ENCODE measurements at regions not wholly inside any gene's neighbourhood (a gene's known extent, or its start where the extent isn't known, plus 50 kb on each side); places are given as distances from the start of the nearest gene placed in this dataset.
A peak's percentile ranks its signal among the peaks of the same experiment; 100 is the strongest.

DNA sequence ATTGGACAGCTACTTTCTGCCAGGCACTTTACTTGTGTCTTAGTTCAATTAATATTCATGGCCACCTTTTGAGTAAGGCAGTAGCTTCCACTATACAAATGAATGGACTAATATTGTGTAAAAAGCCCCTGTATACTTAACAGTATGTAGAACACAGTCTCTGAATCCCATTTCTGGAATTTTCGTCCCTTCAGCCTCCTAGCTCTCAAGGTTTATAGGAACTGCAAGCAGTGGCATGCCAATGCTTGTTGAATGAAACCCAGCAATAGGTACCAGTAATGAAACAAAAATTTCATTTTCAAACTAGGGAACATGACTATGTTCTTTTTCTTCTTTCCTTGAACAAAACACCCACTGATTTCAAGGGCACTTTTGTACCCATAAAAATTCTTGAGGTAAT, 361.6 kb downstream of the TDRD3 start:
- Mint-ChIP-seq H3K36me3 (no peaks in the 10 kb centered on the region), H3K4me3 (no peak overlapping the region), H3K27ac (no peak overlapping the region), H3K4me1 (no peaks in the 10 kb centered on the region), H3K9me3 (peaks cover 0 to 24% (median 8%) of the 10 kb centered on the region in 11 donors), H3K27me3 (no peaks in the 10 kb centered on the region)
- Histone ChIP-seq H3K4me3 (ENCODE audit: low read length) (no peak overlapping the region), H3K9me3 (ENCODE audit: control insufficient read depth in 2 of 3, low read length in 3 of 3) (no peaks in the 10 kb centered on the region), H3K36me3 (ENCODE audit: control insufficient read depth in 2 of 3, insufficient read depth in 3 of 3, low read length in 3 of 3) (no peaks in the 10 kb centered on the region), H3K4me1 (ENCODE audit: control insufficient read depth in 2 of 2, insufficient read depth in 2 of 2, low read length in 2 of 2) (no peaks in the 10 kb centered on the region), H3K27me3 (ENCODE audit: control insufficient read depth in 2 of 2, insufficient read depth in 2 of 2, low read length in 2 of 2) (no peaks in the 10 kb centered on the region), H3K27ac (ENCODE audit: low read depth, low read length) (no peak overlapping the region)
- intact Hi-C loops (cut with micrococcal nuclease), result no loop called here
- no peak for DNase-seq
- POLR2A ChIA-PET, result no interaction called here
- ATAC-seq, result no peak
- CTCF ChIA-PET, result no interaction called here

DNA sequence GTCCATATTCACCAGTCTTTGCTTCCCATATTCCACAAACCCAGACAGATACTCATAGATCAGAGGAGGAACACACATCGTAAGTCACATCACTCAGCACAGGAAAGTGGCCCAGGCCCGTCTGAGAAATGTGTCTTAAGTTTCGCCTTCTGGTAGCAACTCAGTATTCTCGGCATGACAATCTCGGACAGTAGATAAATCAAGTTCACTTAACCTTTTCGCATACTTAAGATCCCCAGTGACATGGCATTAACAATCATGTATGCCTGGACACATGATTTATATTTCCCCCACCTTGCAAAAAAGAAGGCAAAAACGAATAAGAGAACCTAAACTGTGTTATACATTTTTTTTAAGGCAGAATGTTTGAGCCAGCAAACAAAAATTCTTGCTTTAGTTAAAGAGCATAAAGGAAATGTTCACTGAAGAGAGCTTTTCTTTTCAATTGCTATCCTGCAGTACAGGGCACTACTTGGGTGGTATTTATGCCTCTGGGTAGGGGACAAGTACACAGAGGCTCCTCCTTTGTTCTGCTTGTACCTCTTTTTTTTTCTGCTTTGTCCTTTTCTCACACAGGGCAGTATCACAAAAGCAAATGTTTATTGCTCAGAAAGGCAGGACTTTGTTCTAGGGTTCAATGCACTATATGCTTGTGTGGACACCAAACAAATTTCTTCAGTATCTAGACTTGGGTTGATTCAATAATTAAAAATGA, 360.6 kb downstream of the TDRD3 start:
- Mint-ChIP-seq H3K27ac (no peak overlapping the region), H3K4me1 (no peaks in the 10 kb centered on the region), H3K36me3 (no peaks in the 10 kb centered on the region), H3K4me3 (no peak overlapping the region), H3K9me3 (peaks cover 0 to 14% (median 5%) of the 10 kb centered on the region in 11 donors), H3K27me3 (no peaks in the 10 kb centered on the region)
- ChIA-PET CTCF (no interaction called here), POLR2A (no interaction called here)
- no peaks in the 10 kb centered on the region for H3K27me3 ChIP-seq (ENCODE audit: control insufficient read depth in 2 of 2, insufficient read depth in 2 of 2, low read length in 2 of 2)
- intact Hi-C loops (cut with micrococcal nuclease), result no loop called here
- no peaks in the 10 kb centered on the region for H3K9me3 ChIP-seq (ENCODE audit: control insufficient read depth in 2 of 3, low read length in 3 of 3)
- no peak overlapping the region for H3K4me3 ChIP-seq (ENCODE audit: low read length)
- H3K27ac ChIP-seq (ENCODE audit: low read depth, low read length), result no peak overlapping the region
- ATAC-seq (no peak), DNase-seq (no peak)
- no peaks in the 10 kb centered on the region for H3K4me1 ChIP-seq (ENCODE audit: control insufficient read depth in 2 of 2, insufficient read depth in 2 of 2, low read length in 2 of 2)
- H3K36me3 ChIP-seq (ENCODE audit: control insufficient read depth in 2 of 3, insufficient read depth in 3 of 3, low read length in 3 of 3), result no peaks in the 10 kb centered on the region

DNA sequence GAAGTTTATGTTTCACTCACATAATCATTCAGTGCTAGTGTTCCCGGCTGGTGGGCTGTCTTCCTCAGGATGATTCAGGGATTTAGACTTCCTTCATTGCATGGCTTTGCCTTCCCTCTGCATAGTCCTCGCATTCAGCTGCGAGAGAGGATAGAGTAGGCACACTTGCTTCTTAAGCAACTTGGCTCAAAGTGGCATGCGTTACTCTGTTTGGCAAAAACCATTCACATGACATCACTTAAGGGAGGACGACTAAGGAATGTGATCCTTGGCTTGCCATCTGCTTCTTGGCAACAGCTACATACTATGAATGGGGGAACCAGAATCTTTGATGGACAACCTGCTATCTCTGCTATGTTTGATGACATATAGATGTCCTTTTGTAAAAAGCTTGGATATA, 359.3 kb downstream of the TDRD3 start:
- POLR2A ChIA-PET, result interaction anchor here (0.5 kb wide), 1 partner anchor 785 kb away, joined by 3 read pairs; no protein-coding TSS in a partner anchor

DNA sequence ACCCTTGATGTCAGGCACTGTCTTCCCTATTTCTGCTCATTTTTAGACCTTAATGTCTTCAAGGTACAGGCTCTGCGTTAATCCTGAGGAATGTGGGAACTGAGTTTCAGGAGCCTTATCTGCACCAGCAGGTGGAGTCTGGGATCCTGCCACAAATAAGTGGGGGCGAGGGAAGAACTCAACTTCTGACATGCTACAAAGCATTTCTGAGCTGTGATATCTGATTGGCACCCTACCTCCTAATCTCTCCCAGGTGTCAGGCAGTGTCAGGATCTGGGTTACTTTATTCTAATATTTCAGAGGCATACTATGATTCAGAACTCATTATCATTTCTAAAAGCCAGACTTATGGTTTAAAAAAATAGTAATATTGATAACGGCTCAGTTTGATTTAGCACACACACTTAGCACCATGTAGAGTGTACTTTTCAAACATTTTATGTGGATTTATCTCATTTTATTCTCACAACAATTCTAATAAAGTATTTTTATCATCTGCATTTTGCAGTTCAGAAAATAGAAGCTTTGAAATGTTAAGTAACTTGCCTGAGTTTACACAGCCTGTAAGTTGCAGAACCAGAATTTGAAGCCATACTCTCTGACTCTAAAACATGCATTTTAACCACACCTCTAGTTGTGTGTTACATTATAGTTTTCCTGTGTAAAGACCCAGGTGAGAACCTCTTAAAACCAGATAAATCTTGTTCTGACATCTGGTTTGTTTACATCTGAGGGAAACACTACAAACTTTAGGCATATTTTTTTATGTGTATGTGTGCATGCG, 358.6 kb downstream of the TDRD3 start:
- intact Hi-C loops (cut with micrococcal nuclease), result no loop called here
- peaks cover 0 to 7% (median 4%) of the 10 kb centered on the region in 11 donors for H3K9me3 Mint-ChIP-seq
- no peak overlapping the region for H3K4me3 Mint-ChIP-seq
- H3K36me3 Mint-ChIP-seq, result no peaks in the 10 kb centered on the region
- Histone ChIP-seq H3K4me3 (ENCODE audit: low read length) (no peak overlapping the region), H3K36me3 (ENCODE audit: control insufficient read depth in 2 of 3, insufficient read depth in 3 of 3, low read length in 3 of 3) (no peaks in the 10 kb centered on the region), H3K27ac (ENCODE audit: low read depth, low read length) (no peak overlapping the region), H3K4me1 (ENCODE audit: control insufficient read depth in 2 of 2, insufficient read depth in 2 of 2, low read length in 2 of 2) (no peaks in the 10 kb centered on the region), H3K9me3 (ENCODE audit: control insufficient read depth in 2 of 3, low read length in 3 of 3) (no peaks in the 10 kb centered on the region), H3K27me3 (ENCODE audit: control insufficient read depth in 2 of 2, insufficient read depth in 2 of 2, low read length in 2 of 2) (no peaks in the 10 kb centered on the region)
- ATAC-seq (no peak), DNase-seq (no peak)
- H3K27ac Mint-ChIP-seq, result no peak overlapping the region
- POLR2A ChIA-PET, result no interaction called here
- no peaks in the 10 kb centered on the region for H3K27me3 Mint-ChIP-seq
- CTCF ChIA-PET, result no interaction called here
- no peaks in the 10 kb centered on the region for H3K4me1 Mint-ChIP-seq

More for the DNA sequence above, 359.3 kb downstream of the TDRD3 start:
- CTCF ChIA-PET, result no interaction called here
- ATAC-seq (no peak), DNase-seq (no peak)
- no peaks in the 10 kb centered on the region for H3K27me3 Mint-ChIP-seq
- no peaks in the 10 kb centered on the region for H3K36me3 Mint-ChIP-seq
- Histone ChIP-seq H3K4me1 (ENCODE audit: control insufficient read depth in 2 of 2, insufficient read depth in 2 of 2, low read length in 2 of 2) (no peaks in the 10 kb centered on the region), H3K27ac (ENCODE audit: low read depth, low read length) (no peak overlapping the region), H3K9me3 (ENCODE audit: control insufficient read depth in 2 of 3, low read length in 3 of 3) (no peaks in the 10 kb centered on the region), H3K4me3 (ENCODE audit: low read length) (no peak overlapping the region), H3K27me3 (ENCODE audit: control insufficient read depth in 2 of 2, insufficient read depth in 2 of 2, low read length in 2 of 2) (no peaks in the 10 kb centered on the region), H3K36me3 (ENCODE audit: control insufficient read depth in 2 of 3, insufficient read depth in 3 of 3, low read length in 3 of 3) (no peaks in the 10 kb centered on the region)
- intact Hi-C loops (cut with micrococcal nuclease), result no loop called here
- H3K4me3 Mint-ChIP-seq, result no peak overlapping the region
- peak overlapping the region in 1 of 9 donors; percentile 17 for H3K27ac Mint-ChIP-seq
- no peaks in the 10 kb centered on the region for H3K4me1 Mint-ChIP-seq
- H3K9me3 Mint-ChIP-seq, result peaks cover 0 to 10% (median 4%) of the 10 kb centered on the region in 11 donors

DNA sequence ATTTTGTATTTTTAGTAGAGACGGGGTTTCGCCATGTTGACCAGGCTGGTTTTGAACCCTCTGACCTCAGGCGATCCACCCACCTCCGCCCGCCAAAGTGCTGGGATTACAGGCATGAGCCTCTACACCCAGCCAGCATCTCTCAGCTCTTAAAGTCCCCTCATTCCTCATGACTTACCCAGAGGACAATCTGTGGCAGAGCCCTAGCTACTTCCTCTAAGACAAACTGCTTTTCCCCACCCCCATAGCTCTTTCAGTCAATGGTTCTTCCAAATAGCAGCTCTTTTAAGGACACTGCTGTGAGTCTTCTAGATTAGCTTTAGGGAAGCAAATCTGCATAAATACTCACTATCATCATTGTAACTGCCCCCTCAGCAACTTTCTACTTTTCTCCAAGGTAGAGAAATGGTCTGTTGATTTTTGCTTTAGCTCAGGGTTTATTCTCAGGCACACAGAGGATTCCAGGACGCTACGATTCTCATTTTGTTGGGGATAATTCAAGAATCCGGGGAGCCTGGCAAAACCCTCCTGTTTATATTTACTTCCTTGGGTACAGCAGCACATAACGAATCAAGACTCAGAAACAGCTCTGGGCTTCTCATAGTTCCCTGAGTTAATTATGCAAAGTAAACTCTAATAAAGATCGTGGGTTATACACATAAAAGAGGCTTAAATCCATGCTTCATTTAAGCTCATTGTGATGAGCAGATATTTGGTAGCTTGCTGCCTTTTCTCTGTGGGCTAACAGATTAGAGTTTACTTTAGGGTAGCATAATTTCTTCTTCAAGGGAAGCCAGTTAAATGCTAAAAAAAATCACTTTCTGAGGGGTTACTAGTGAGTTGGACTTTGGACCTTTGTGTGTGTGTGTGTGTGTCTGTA, 357.4 kb downstream of the TDRD3 start:
- Histone ChIP-seq H3K27me3 (ENCODE audit: control insufficient read depth in 2 of 2, insufficient read depth in 2 of 2, low read length in 2 of 2) (no peaks in the 10 kb centered on the region), H3K9me3 (ENCODE audit: control insufficient read depth in 2 of 3, low read length in 3 of 3) (no peaks in the 10 kb centered on the region), H3K4me3 (ENCODE audit: low read length) (no peak overlapping the region), H3K36me3 (ENCODE audit: control insufficient read depth in 2 of 3, insufficient read depth in 3 of 3, low read length in 3 of 3) (no peaks in the 10 kb centered on the region), H3K4me1 (ENCODE audit: control insufficient read depth in 2 of 2, insufficient read depth in 2 of 2, low read length in 2 of 2) (no peaks in the 10 kb centered on the region), H3K27ac (ENCODE audit: low read depth, low read length) (no peak overlapping the region)
- no peak overlapping the region for H3K4me3 Mint-ChIP-seq
- H3K36me3 Mint-ChIP-seq, result no peaks in the 10 kb centered on the region
- no peak for ATAC-seq
- H3K27me3 Mint-ChIP-seq, result no peaks in the 10 kb centered on the region
- ChIA-PET CTCF (no interaction called here), POLR2A (no interaction called here)
- no peak overlapping the region for H3K27ac Mint-ChIP-seq
- peaks cover 0 to 7% (median 4%) of the 10 kb centered on the region in 11 donors for H3K9me3 Mint-ChIP-seq
- no peaks in the 10 kb centered on the region for H3K4me1 Mint-ChIP-seq
- no peak for DNase-seq
- intact Hi-C loops (cut with micrococcal nuclease), result no loop called here

DNA sequence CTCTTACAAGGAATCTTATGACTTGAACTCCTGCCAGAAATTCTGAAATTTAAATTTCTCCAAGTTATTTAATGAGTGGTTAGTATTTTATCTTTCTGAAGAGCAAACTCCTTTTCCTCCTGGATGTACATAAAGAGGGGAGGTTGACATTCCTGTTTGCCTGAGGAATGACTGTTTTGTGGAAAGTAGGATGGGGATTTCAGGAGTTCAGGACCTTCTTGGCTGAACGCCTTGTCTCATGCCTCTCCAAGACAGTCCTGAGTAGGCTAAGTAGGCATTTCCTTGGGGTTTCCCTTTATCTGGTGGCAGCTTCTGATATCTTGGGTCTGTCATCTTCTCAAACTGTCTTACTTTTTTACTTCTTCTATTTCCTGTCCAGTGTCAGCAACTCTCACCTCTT, 356.6 kb downstream of the TDRD3 start:
- CTCF ChIA-PET, result no interaction called here
- ATAC-seq, result no peak
- DNase-seq, result no peak
- Mint-ChIP-seq H3K27ac (no peak overlapping the region), H3K4me3 (no peak overlapping the region), H3K27me3 (no peaks in the 10 kb centered on the region), H3K36me3 (no peaks in the 10 kb centered on the region), H3K9me3 (peaks cover 0 to 7% (median 4%) of the 10 kb centered on the region in 11 donors), H3K4me1 (no peaks in the 10 kb centered on the region)
- intact Hi-C loops (cut with micrococcal nuclease), result no loop called here
- Histone ChIP-seq H3K9me3 (ENCODE audit: control insufficient read depth in 2 of 3, low read length in 3 of 3) (no peaks in the 10 kb centered on the region), H3K36me3 (ENCODE audit: control insufficient read depth in 2 of 3, insufficient read depth in 3 of 3, low read length in 3 of 3) (no peaks in the 10 kb centered on the region), H3K4me3 (ENCODE audit: low read length) (no peak overlapping the region), H3K27ac (ENCODE audit: low read depth, low read length) (no peak overlapping the region), H3K4me1 (ENCODE audit: control insufficient read depth in 2 of 2, insufficient read depth in 2 of 2, low read length in 2 of 2) (no peaks in the 10 kb centered on the region), H3K27me3 (ENCODE audit: control insufficient read depth in 2 of 2, insufficient read depth in 2 of 2, low read length in 2 of 2) (no peaks in the 10 kb centered on the region)
- POLR2A ChIA-PET, result no interaction called here
